ENCODE measurements at regions not wholly inside any gene's neighbourhood (a gene's known extent, or its start where the extent isn't known, plus 50 kb on each side); places are given as distances from the start of the nearest gene placed in this dataset.

DNA sequence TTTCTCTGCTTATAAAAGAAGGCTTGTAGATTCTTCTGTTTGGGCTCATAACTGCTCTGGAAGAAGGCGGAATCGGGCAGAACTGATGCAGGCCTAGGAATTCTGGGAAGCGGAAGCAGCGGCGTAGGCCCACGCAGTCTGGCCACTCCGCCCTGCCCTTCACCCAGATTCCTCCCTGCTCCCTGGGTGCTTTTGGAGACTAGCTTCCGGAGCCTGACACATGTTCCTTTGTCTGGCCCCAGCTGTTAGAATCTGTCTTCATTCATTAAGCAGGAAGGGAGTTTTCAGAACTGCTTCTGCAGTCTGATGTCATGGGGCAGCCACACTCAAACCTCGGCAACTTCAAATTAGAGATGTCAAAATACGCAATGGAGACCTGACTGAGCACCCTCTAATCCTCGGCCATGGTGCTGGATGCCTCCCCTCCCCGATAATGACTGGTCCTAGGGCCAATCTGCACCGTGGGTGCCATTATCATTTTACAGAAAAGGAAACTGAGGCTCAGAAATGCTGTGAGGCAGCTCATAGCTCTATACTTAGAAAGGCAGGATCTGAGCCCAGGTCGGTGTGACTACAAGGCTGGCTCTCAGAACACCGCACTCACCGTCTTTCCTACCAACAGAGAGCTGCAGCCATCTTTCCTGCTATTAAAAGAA lies 275.7 kb downstream of the MYCN start:
- TF ChIP-seq FOXM1 (IDR thresholded peaks at IDR 0.05; ENCODE audit: borderline replicate concordance) = no peak
- no peak for TF ChIP-seq TARDBP (IDR thresholded peaks at IDR 0.05)
- no peak for TF ChIP-seq FOXA1 (IDR thresholded peaks at IDR 0.05)
- no peak for TF ChIP-seq BHLHE40 (IDR thresholded peaks at IDR 0.05; ENCODE audit: borderline replicate concordance)
- TF ChIP-seq SUZ12 (IDR thresholded peaks at IDR 0.05) = no peak
- TF ChIP-seq CTBP1 (IDR thresholded peaks at IDR 0.05; ENCODE audit: borderline replicate concordance) = no peak
